Osteocyte (in vitro differentiated cells): ENCODE measurements at regions not wholly inside any gene's neighbourhood (a gene's known extent, or its start where the extent isn't known, plus 50 kb on each side); places are given as distances from the start of the nearest gene placed in this dataset.

ENCODE experiments used
- DNase-seq: peaks from one replicate; pipeline ENCODE4 v3.0.0; 2021; ENCODE audit warnings: mixed read lengths; ENCODE audit not compliant: unreplicated experiment; ENCODE audit errors: extremely low spot score
- H3K27ac Mint-ChIP-seq: one replicate; pipeline ENCODE4 v1.8.0; 2021; ENCODE audit warnings: mild to moderate bottlenecking, mixed read lengths; ENCODE audit not compliant: unreplicated experiment
- H3K27me3 Mint-ChIP-seq: one replicate; pipeline ENCODE4 v1.8.0; 2021; ENCODE audit warnings: mixed read lengths; ENCODE audit not compliant: unreplicated experiment
- H3K36me3 Mint-ChIP-seq: one replicate; pipeline ENCODE4 v1.8.0; 2021; ENCODE audit warnings: mixed read lengths; ENCODE audit not compliant: unreplicated experiment
- H3K4me1 Mint-ChIP-seq: one replicate; pipeline ENCODE4 v1.8.0; 2021; ENCODE audit warnings: mixed read lengths; ENCODE audit not compliant: unreplicated experiment
- H3K4me3 Mint-ChIP-seq: one replicate; pipeline ENCODE4 v1.8.0; 2021; ENCODE audit warnings: mild to moderate bottlenecking, moderate library complexity, mixed read lengths; ENCODE audit not compliant: unreplicated experiment
- H3K9me3 Mint-ChIP-seq: one replicate; pipeline ENCODE4 v1.8.0; 2021; ENCODE audit warnings: mixed read lengths; ENCODE audit not compliant: unreplicated experiment
- TF ChIP-seq, protein P1 (sequence below): fragments of 200-600 bp; sonication (generic); IDR thresholded peaks from 2 replicates; pipeline ENCODE4 v1.5.0; 2021; ENCODE audit warnings: antibody characterized with exemption, mild to moderate bottlenecking, moderate library complexity

DNA sequence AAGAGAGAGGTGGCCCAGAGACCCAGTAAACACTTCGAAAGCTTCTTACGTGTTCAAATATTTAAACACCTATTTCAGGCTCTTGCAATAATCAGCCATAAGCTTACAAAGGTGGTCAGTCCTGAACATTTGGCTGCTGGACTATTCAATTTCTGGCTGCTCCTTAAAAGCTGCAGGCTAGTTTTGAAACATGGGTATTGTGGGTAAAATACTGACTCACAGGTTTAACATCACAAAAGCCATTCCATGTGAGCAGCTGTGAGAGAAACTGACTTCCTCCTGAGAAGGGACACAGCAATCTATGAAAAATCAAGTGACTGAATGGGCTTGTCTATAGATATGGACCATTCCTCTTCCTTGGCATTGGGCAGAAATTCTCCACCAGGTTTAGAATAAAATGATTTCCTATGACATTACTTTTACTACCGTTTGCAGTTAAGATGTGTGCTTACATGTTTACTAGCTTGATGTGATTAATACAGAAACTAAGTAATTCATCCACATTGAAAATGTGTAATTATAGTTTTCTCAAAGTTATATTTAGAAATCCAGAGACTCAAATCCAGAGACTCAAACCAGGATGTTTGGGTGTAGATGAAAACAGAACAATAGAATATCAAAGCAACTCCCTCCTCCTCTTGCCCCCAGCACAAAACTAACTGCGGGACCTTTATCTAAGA is 252.3 kb downstream of the GATA3 start:
- DNase-seq = no peak
- H3K27ac Mint-ChIP-seq = no peak overlapping the region
- no peaks in the 10 kb centered on the region for H3K4me1 Mint-ChIP-seq
- H3K27me3 Mint-ChIP-seq = no peaks in the 10 kb centered on the region
- H3K9me3 Mint-ChIP-seq = no peaks in the 10 kb centered on the region
- H3K4me3 Mint-ChIP-seq = no peak overlapping the region
- no peaks in the 10 kb centered on the region for H3K36me3 Mint-ChIP-seq
- TF ChIP-seq, protein P1, sequence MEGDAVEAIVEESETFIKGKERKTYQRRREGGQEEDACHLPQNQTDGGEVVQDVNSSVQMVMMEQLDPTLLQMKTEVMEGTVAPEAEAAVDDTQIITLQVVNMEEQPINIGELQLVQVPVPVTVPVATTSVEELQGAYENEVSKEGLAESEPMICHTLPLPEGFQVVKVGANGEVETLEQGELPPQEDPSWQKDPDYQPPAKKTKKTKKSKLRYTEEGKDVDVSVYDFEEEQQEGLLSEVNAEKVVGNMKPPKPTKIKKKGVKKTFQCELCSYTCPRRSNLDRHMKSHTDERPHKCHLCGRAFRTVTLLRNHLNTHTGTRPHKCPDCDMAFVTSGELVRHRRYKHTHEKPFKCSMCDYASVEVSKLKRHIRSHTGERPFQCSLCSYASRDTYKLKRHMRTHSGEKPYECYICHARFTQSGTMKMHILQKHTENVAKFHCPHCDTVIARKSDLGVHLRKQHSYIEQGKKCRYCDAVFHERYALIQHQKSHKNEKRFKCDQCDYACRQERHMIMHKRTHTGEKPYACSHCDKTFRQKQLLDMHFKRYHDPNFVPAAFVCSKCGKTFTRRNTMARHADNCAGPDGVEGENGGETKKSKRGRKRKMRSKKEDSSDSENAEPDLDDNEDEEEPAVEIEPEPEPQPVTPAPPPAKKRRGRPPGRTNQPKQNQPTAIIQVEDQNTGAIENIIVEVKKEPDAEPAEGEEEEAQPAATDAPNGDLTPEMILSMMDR = no peak

DNA sequence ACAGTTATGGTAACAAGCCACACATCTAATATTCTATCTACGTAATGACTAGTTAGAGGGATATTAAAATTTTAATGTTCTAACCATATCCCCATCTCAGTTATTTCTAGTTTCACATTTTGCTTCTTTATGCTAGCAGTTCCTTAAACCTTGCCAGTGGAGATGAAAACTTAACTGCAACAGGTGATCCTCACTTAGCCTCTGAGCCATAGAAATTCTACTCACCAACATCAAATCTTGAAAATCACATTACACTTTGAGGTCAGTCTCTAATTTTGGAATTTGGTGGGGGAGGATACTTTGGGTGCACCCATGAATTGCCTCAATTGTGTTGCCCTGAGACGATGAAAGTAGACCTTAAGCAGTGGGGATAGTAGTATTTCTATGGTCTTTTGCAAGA is 256.4 kb downstream of the GATA3 start:
- TF ChIP-seq, protein P1 = no peak
- Mint-ChIP-seq H3K36me3 (no peaks in the 10 kb centered on the region), H3K27ac (no peak overlapping the region), H3K4me1 (no peaks in the 10 kb centered on the region), H3K4me3 (no peak overlapping the region), H3K27me3 (no peaks in the 10 kb centered on the region), H3K9me3 (no peaks in the 10 kb centered on the region)
- no peak for DNase-seq

DNA sequence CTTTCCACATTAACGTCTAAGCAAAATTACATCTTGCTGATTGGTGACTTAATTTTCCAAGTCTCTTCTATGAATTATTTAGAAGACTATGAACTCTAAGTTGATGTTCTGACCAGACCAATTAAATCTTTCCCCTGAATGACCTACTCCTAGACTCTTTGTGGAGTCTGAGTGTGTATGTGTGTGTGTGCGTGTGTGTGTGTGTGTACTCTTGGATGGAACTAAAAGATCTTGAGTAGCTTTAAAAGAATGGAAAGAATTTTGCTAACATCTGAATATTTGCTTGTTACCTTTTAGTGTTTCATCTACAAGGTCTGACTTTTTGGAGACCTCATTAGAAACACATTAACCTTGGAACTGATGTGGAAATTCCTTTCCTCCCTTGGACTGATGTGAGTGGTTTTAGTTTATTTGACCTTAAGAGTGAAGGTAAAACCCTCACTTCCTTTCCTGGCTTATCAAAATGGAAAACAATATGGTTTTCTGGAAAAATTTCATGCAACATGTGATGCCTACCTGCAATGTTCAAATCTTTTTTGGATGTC is 257.1 kb downstream of the GATA3 start:
- Mint-ChIP-seq H3K27me3 (no peaks in the 10 kb centered on the region), H3K36me3 (no peaks in the 10 kb centered on the region), H3K9me3 (no peaks in the 10 kb centered on the region), H3K27ac (no peak overlapping the region), H3K4me1 (no peaks in the 10 kb centered on the region), H3K4me3 (no peak overlapping the region)
- TF ChIP-seq, protein P1 = no peak
- DNase-seq = no peak

DNA sequence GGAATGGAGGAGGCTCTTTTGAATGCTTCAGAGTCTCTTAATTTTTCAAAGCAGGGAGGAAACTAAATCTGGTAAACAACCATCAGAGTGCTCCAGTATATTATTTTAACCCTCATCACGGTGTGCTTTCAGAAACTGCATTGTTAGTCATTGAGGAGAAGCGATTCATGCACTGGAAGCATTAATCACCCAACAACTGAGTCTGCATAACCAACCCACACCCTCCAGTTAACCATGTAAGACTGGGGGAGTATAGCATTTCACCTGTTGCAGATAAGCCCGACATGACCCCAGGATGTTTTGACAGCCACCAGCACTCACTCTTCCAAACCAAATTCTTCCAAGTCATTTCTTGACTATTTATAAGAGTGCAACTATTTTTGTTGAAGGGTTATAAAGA is 257.6 kb downstream of the GATA3 start:
- no peak for DNase-seq
- Mint-ChIP-seq H3K4me3 (no peak overlapping the region), H3K27me3 (no peaks in the 10 kb centered on the region), H3K27ac (no peak overlapping the region), H3K36me3 (no peaks in the 10 kb centered on the region), H3K9me3 (no peaks in the 10 kb centered on the region), H3K4me1 (no peaks in the 10 kb centered on the region)
- TF ChIP-seq, protein P1 = no peak

DNA sequence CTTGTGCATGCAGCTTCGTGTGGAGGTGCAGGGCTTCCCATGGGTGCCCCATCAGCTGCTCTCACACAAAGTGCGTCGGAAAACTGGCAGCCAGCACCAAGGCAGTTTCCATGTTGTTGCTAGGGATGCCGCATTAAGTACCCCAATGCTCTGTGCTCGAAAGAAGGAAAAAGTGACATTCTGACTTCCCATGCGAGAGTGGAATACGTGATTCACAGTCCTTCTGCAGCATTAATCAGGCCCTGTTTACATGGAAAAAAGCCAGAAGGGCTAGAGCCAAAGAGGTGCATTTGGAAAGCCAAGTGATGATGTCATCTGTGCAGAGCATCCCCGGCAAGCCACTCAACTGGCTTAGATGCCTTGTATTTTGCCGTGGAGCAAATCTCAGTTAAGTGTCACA is 258.3 kb downstream of the GATA3 start:
- Mint-ChIP-seq H3K4me1 (no peaks in the 10 kb centered on the region), H3K4me3 (no peak overlapping the region), H3K9me3 (no peaks in the 10 kb centered on the region), H3K36me3 (no peaks in the 10 kb centered on the region), H3K27ac (no peak overlapping the region), H3K27me3 (no peaks in the 10 kb centered on the region)
- DNase-seq = no peak
- TF ChIP-seq, protein P1 = no peak
